HEK293 (cell line): ENCODE measurements at regions not wholly inside any gene's neighbourhood (a gene's known extent, or its start where the extent isn't known, plus 50 kb on each side); places are given as distances from the start of the nearest gene placed in this dataset.

ENCODE experiments used
- CTCF ChIA-PET: fragments of 350-600 bp; formaldehyde crosslinking; extraction: SDS; loops from one replicate; lab custom pipeline; 2021; ENCODE audit warnings: antibody characterized with exemption; lab: Yijun Ruan, JAX
- POLR2A ChIA-PET: fragments of 300-600 bp; formaldehyde crosslinking; extraction: SDS; loops from one replicate; lab custom pipeline; 2020; ENCODE audit warnings: antibody characterized with exemption, inconsistent platforms; lab: Yijun Ruan, JAX
- H3K27ac ChIP-seq: fragments of 200-500 bp; sonication (Bioruptor generic); 2 replicates; pipeline ENCODE4 v1.5.1; 2014; ENCODE audit warnings: low read depth, low read length, control low read depth, inconsistent platforms; ENCODE audit errors: extremely low read depth
- H3K36me3 ChIP-seq, 2 experiments: fragments of 200-500 bp in 1 of 2; sonication (Bioruptor generic) in 1 of 2; 1 replicate in 1 of 2; 2 replicates in 1 of 2; pipeline ENCODE4 v1.5.1; 2014 to 2017; ENCODE audit warnings: inconsistent platforms in 2 of 2, low read length in 2 of 2; ENCODE audit not compliant: control insufficient read depth in 2 of 2, insufficient read depth in 1 of 2
- H3K4me1 ChIP-seq: fragments of 200-500 bp; sonication (Bioruptor generic); 2 replicates; pipeline ENCODE4 v1.5.1; 2014; ENCODE audit warnings: mild to moderate bottlenecking, low read length, inconsistent platforms; ENCODE audit not compliant: control insufficient read depth, insufficient read depth
- H3K4me3 ChIP-seq: 2 replicates; pipeline ENCODE4 v1.5.1; 2011; ENCODE audit warnings: low read depth, mild to moderate bottlenecking, control low read depth, low read length, moderate library complexity
- H3K9me3 ChIP-seq: fragments of 200-500 bp; sonication (Bioruptor generic); 2 replicates; pipeline ENCODE4 v1.5.1; 2014; ENCODE audit warnings: low read depth, low read length, inconsistent platforms; ENCODE audit not compliant: control insufficient read depth, insufficient read depth
- MYNN ChIP-seq: fragments of 450-650 bp; formaldehyde crosslinking; IDR thresholded peaks from 2 replicates; pipeline ENCODE4 v1.5.1; 2016; ENCODE audit warnings: missing biosample characterization, missing genetic modification characterization, borderline replicate concordance
- ZNF169 ChIP-seq: fragments of 450-650 bp; formaldehyde crosslinking; IDR thresholded peaks from 2 replicates; pipeline ENCODE4 v1.5.1; 2016; ENCODE audit warnings: missing biosample characterization, missing genetic modification characterization
- ZNF214 ChIP-seq: fragments of 450-650 bp; formaldehyde crosslinking; IDR thresholded peaks from 2 replicates; pipeline ENCODE4 v1.5.1; 2017; ENCODE audit warnings: missing biosample characterization, mild to moderate bottlenecking, missing genetic modification characterization, borderline replicate concordance
- ZNF248 ChIP-seq: fragments of 450-650 bp; formaldehyde crosslinking; IDR thresholded peaks from 2 replicates; pipeline ENCODE4 v1.5.1; 2017; ENCODE audit warnings: missing biosample characterization, missing genetic modification characterization
- ZNF274 ChIP-seq, 2 experiments: fragments of 200-500 bp in 1 of 2; fragments of 450-650 bp in 1 of 2; sonication (Bioruptor generic) in 1 of 2; formaldehyde crosslinking in 1 of 2; IDR thresholded peaks; 2 replicates each; pipeline versions ENCODE4 v1.5.1 to v1.6.1; 2014 to 2016; ENCODE audit warnings: borderline replicate concordance in 1 of 2, inconsistent platforms in 1 of 2, low read length in 1 of 2, missing biosample characterization in 1 of 2, missing genetic modification characterization in 1 of 2
- ZNF302 ChIP-seq: fragments of 450-650 bp; formaldehyde crosslinking; IDR thresholded peaks from 2 replicates; pipeline ENCODE4 v1.5.1; 2016; ENCODE audit warnings: missing biosample characterization, missing genetic modification characterization, low read depth
- ZNF391 ChIP-seq: fragments of 450-650 bp; formaldehyde crosslinking; IDR thresholded peaks from 2 replicates; pipeline ENCODE4 v1.5.1; 2016; ENCODE audit warnings: low read depth, missing biosample characterization, missing genetic modification characterization, borderline replicate concordance
- ZNF423 ChIP-seq: fragments of 450-650 bp; formaldehyde crosslinking; IDR thresholded peaks from 2 replicates; pipeline ENCODE4 v1.5.1; 2016; ENCODE audit warnings: missing biosample characterization, missing genetic modification characterization
- ZNF571 ChIP-seq: fragments of 450-650 bp; formaldehyde crosslinking; IDR thresholded peaks from 2 replicates; pipeline ENCODE4 v1.5.0; 2017; ENCODE audit warnings: missing biosample characterization, missing genetic modification characterization
- ZNF596 ChIP-seq: fragments of 450-650 bp; IDR thresholded peaks from 2 replicates; pipeline ENCODE4 v1.5.0; 2018; ENCODE audit warnings: missing biosample characterization, mild to moderate bottlenecking, missing genetic modification characterization, moderate library complexity
- ZNF610 ChIP-seq: fragments of 450-650 bp; formaldehyde crosslinking; IDR thresholded peaks from 2 replicates; pipeline ENCODE4 v1.5.1; 2016; ENCODE audit warnings: missing biosample characterization, missing genetic modification characterization, borderline replicate concordance
- ZNF623 ChIP-seq: fragments of 450-650 bp; formaldehyde crosslinking; IDR thresholded peaks from 2 replicates; pipeline ENCODE4 v1.5.1; 2016; ENCODE audit warnings: missing biosample characterization, missing genetic modification characterization
- ZNF791 ChIP-seq: fragments of 450-650 bp; formaldehyde crosslinking; IDR thresholded peaks from 2 replicates; pipeline ENCODE4 v1.5.1; 2016; ENCODE audit warnings: missing biosample characterization, missing genetic modification characterization
- ZNF792 ChIP-seq: fragments of 450-650 bp; formaldehyde crosslinking; IDR thresholded peaks from 2 replicates; pipeline ENCODE4 v1.5.1; 2016; ENCODE audit warnings: missing biosample characterization, missing genetic modification characterization
- TF ChIP-seq, protein P1 (sequence below): fragments of 450-650 bp; formaldehyde crosslinking; IDR thresholded peaks from 2 replicates; pipeline ENCODE4 v1.5.1; 2017; ENCODE audit warnings: missing biosample characterization, missing genetic modification characterization
- TF ChIP-seq, protein P2 (sequence below): fragments of 450-650 bp; formaldehyde crosslinking; IDR thresholded peaks from 2 replicates; pipeline ENCODE4 v1.5.1; 2016; ENCODE audit warnings: missing biosample characterization, missing genetic modification characterization
- TF ChIP-seq, protein P3 (sequence below): fragments of 450-650 bp; formaldehyde crosslinking; IDR thresholded peaks from 2 replicates; pipeline ENCODE4 v1.5.1; 2016; ENCODE audit warnings: missing biosample characterization, missing genetic modification characterization
- TF ChIP-seq, protein P4 (sequence below): fragments of 450-650 bp; formaldehyde crosslinking; IDR thresholded peaks from 2 replicates; pipeline ENCODE4 v1.5.1; 2016; ENCODE audit warnings: missing biosample characterization, missing genetic modification characterization
- TF ChIP-seq, protein P5 (sequence below): fragments of 450-650 bp; formaldehyde crosslinking; IDR thresholded peaks from 2 replicates; pipeline ENCODE4; 2016; ENCODE audit warnings: missing biosample characterization, missing genetic modification characterization
- TF ChIP-seq, protein P6 (sequence below): fragments of 450-650 bp; formaldehyde crosslinking; IDR thresholded peaks from 2 replicates; pipeline ENCODE4 v1.5.1; 2016; ENCODE audit warnings: missing biosample characterization, missing genetic modification characterization, borderline replicate concordance
- TF ChIP-seq, protein P7 (sequence below): fragments of 450-650 bp; formaldehyde crosslinking; IDR thresholded peaks from 2 replicates; pipeline ENCODE4 v1.5.1; 2016; ENCODE audit warnings: missing biosample characterization, missing genetic modification characterization
- TF ChIP-seq, protein P8 (sequence below): fragments of 450-650 bp; formaldehyde crosslinking; IDR thresholded peaks from 2 replicates; pipeline ENCODE4 v1.5.1; 2016; ENCODE audit warnings: missing biosample characterization, missing genetic modification characterization

GRCh38 chr10:25867321-25867720 lies 66.7 kb upstream of the MYO3A start (continued):
- TF ChIP-seq, protein P1, sequence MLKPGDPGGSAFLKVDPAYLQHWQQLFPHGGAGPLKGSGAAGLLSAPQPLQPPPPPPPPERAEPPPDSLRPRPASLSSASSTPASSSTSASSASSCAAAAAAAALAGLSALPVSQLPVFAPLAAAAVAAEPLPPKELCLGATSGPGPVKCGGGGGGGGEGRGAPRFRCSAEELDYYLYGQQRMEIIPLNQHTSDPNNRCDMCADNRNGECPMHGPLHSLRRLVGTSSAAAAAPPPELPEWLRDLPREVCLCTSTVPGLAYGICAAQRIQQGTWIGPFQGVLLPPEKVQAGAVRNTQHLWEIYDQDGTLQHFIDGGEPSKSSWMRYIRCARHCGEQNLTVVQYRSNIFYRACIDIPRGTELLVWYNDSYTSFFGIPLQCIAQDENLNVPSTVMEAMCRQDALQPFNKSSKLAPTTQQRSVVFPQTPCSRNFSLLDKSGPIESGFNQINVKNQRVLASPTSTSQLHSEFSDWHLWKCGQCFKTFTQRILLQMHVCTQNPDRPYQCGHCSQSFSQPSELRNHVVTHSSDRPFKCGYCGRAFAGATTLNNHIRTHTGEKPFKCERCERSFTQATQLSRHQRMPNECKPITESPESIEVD: peak; percentile 21; the same call in 1 of the 2 replicates
- TF ChIP-seq, protein P2, sequence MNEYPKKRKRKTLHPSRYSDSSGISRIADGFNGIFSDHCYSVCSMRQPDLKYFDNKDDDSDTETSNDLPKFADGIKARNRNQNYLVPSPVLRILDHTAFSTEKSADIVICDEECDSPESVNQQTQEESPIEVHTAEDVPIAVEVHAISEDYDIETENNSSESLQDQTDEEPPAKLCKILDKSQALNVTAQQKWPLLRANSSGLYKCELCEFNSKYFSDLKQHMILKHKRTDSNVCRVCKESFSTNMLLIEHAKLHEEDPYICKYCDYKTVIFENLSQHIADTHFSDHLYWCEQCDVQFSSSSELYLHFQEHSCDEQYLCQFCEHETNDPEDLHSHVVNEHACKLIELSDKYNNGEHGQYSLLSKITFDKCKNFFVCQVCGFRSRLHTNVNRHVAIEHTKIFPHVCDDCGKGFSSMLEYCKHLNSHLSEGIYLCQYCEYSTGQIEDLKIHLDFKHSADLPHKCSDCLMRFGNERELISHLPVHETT: no peak
- TF ChIP-seq, protein P3, sequence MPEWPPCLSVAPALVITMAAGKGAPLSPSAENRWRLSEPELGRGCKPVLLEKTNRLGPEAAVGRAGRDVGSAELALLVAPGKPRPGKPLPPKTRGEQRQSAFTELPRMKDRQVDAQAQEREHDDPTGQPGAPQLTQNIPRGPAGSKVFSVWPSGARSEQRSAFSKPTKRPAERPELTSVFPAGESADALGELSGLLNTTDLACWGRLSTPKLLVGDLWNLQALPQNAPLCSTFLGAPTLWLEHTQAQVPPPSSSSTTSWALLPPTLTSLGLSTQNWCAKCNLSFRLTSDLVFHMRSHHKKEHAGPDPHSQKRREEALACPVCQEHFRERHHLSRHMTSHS: no peak
- TF ChIP-seq, protein P4, sequence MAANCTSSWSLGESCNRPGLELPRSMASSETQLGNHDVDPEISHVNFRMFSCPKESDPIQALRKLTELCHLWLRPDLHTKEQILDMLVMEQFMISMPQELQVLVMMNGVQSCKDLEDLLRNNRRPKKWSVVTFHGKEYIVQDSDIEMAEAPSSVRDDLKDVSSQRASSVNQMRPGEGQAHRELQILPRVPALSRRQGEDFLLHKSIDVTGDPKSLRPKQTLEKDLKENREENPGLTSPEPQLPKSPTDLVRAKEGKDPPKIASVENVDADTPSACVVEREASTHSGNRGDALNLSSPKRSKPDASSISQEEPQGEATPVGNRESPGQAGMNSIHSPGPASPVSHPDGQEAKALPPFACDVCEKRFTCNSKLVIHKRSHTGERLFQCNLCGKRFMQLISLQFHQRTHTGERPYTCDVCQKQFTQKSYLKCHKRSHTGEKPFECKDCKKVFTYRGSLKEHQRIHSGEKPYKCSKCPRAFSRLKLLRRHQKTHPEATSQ (tag by site-specific recombination): no peak
- TF ChIP-seq MYNN (no peak), ZNF623 (tag by site-specific recombination) (no peak)

DNA sequence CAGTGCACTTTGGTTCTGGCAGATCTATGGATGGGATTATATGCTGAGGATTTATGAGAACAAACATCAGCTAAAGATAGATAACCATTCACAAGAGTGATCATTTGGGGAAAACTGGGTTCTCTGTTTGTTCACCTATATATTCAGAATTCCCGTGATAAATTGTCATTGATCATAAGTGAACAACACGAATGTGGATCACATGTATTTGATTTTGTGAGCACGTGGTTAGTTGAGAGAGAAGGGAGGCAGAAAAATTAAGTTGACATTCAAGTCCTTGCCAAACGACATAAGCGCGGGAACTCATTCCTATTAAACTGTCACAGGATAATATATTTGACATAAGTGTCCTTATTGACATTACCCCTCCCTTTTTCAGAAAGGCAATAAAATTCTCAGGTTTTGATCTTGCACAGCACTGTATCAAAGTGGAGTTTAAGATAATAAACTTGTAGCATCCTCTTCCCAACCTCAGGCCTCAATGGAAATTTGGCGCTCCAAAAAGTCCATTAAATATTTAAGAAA lies 64.9 kb upstream of the MYO3A start:
- Histone ChIP-seq H3K9me3 (no peaks in the 10 kb centered on the region), H3K4me1 (no peaks in the 10 kb centered on the region; the same call in 1 of the 2 replicates), H3K27ac (no peak overlapping the region), H3K4me3 (no peak overlapping the region), H3K36me3 (no peaks in the 10 kb centered on the region)
- POLR2A ChIA-PET: no interaction called here
- TF ChIP-seq ZNF169 (tag by site-specific recombination) (no peak), ZNF610 (tag by site-specific recombination) (no peak), ZNF248 (tag by site-specific recombination) (no peak), ZNF596 (tag by site-specific recombination) (no peak), ZNF571 (tag by site-specific recombination) (no peak), ZNF274 (IDR thresholded peaks at IDR 0.05; ENCODE audit: low read length) (no peak), ZNF274 (tag by site-specific recombination; IDR thresholded peaks at IDR 0.05; ENCODE audit: borderline replicate concordance) (no peak), ZNF791 (tag by site-specific recombination) (no peak), ZNF423 (tag by site-specific recombination) (no peak), ZNF792 (tag by site-specific recombination) (no peak), ZNF214 (no peak), ZNF391 (tag by site-specific recombination) (no peak), ZNF302 (tag by site-specific recombination) (no peak)
- TF ChIP-seq, protein P5, sequence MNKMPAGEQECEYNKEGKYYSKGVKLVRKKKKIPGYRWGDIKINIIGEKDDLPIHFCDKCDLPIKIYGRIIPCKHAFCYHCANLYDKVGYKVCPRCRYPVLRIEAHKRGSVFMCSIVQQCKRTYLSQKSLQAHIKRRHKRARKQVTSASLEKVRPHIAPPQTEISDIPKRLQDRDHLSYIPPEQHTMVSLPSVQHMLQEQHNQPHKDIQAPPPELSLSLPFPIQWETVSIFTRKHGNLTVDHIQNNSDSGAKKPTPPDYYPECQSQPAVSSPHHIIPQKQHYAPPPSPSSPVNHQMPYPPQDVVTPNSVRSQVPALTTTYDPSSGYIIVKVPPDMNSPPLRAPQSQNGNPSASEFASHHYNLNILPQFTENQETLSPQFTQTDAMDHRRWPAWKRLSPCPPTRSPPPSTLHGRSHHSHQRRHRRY (tag by site-specific recombination): no peak
- TF ChIP-seq, protein P6, sequence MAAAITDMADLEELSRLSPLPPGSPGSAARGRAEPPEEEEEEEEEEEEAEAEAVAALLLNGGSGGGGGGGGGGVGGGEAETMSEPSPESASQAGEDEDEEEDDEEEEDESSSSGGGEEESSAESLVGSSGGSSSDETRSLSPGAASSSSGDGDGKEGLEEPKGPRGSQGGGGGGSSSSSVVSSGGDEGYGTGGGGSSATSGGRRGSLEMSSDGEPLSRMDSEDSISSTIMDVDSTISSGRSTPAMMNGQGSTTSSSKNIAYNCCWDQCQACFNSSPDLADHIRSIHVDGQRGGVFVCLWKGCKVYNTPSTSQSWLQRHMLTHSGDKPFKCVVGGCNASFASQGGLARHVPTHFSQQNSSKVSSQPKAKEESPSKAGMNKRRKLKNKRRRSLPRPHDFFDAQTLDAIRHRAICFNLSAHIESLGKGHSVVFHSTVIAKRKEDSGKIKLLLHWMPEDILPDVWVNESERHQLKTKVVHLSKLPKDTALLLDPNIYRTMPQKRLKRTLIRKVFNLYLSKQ (tag by site-specific recombination): no peak
- TF ChIP-seq, protein P7, sequence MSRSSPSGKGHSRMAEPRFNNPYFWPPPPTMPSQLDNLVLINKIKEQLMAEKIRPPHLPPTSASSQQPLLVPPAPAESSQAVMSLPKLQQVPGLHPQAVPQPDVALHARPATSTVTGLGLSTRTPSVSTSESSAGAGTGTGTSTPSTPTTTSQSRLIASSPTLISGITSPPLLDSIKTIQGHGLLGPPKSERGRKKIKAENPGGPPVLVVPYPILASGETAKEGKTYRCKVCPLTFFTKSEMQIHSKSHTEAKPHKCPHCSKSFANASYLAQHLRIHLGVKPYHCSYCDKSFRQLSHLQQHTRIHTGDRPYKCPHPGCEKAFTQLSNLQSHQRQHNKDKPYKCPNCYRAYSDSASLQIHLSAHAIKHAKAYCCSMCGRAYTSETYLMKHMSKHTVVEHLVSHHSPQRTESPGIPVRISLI (tag by site-specific recombination): no peak
- TF ChIP-seq, protein P3: no peak
- TF ChIP-seq, protein P8, sequence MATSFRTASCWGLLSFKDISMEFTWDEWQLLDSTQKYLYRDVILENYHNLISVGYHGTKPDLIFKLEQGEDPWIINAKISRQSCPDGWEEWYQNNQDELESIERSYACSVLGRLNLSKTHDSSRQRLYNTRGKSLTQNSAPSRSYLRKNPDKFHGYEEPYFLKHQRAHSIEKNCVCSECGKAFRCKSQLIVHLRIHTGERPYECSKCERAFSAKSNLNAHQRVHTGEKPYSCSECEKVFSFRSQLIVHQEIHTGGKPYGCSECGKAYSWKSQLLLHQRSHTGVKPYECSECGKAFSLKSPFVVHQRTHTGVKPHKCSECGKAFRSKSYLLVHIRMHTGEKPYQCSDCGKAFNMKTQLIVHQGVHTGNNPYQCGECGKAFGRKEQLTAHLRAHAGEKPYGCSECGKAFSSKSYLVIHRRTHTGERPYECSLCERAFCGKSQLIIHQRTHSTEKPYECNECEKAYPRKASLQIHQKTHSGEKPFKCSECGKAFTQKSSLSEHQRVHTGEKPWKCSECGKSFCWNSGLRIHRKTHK (tag by site-specific recombination): no peak
- TF ChIP-seq, all 188 proteins: peak for 0
- CTCF ChIA-PET: no interaction called here
